ENCODE measurements at regions not wholly inside any gene's neighbourhood (a gene's known extent, or its start where the extent isn't known, plus 50 kb on each side); places are given as distances from the start of the nearest gene placed in this dataset.
"Not testable (repeated sequence)": the region's sequence is repeated elsewhere in the genome, so short reads cannot be mapped to it uniquely, and the experiment has no call there.

- no peak for DNase-seq
These were observed 54.1 kb downstream of the MAFB start for GRCh38 chr20:40634891-40635290.

GRCh38 chr20:40633123-40633850 is 55.7 kb downstream of the MAFB start:
- no peak for DNase-seq

GRCh38 chr20:40632346-40632976 is 56.6 kb downstream of the MAFB start:
- DNase-seq: no peak

GRCh38 chr20:40631119-40631631 is 57.9 kb downstream of the MAFB start:
- no peak for DNase-seq

- DNase-seq: no peak
These were observed 58.3 kb downstream of the MAFB start for GRCh38 chr20:40630713-40631112.

GRCh38 chr20:40630099-40630498 is 58.9 kb downstream of the MAFB start:
- DNase-seq: no peak

GRCh38 chr20:40628877-40629276 is 60.2 kb downstream of the MAFB start:
- no peak for DNase-seq

- not testable (repeated sequence) for DNase-seq
These were observed 70.0 kb downstream of the MAFB start for GRCh38 chr20:40619053-40619452.

GRCh38 chr20:40617594-40617993 is 71.4 kb downstream of the MAFB start:
- DNase-seq: no peak

GRCh38 chr20:40612837-40613236 is 76.2 kb downstream of the MAFB start:
- DNase-seq: no peak

- DNase-seq: no peak
These were observed 76.8 kb downstream of the MAFB start for GRCh38 chr20:40612247-40612646.

GRCh38 chr20:40610730-40611129 is 78.3 kb downstream of the MAFB start:
- DNase-seq: no peak

- peak; percentile 41 for DNase-seq
These were observed 81.1 kb downstream of the MAFB start for GRCh38 chr20:40607927-40608326.

GRCh38 chr20:40606660-40607059 is 82.4 kb downstream of the MAFB start:
- no peak for DNase-seq

GRCh38 chr20:40606237-40606636 is 82.8 kb downstream of the MAFB start:
- no peak for DNase-seq

GRCh38 chr20:40604416-40604815 is 84.6 kb downstream of the MAFB start:
- no peak for DNase-seq

GRCh38 chr20:40603057-40603651 is 85.9 kb downstream of the MAFB start:
- no peak for DNase-seq

GRCh38 chr20:40602381-40602780 is 86.7 kb downstream of the MAFB start:
- no peak for DNase-seq

- no peak for DNase-seq
These were observed 88.4 kb downstream of the MAFB start for GRCh38 chr20:40600441-40601219.

- no peak for DNase-seq
These were observed 89.0 kb downstream of the MAFB start for GRCh38 chr20:40599987-40600386.

GRCh38 chr20:40592941-40593340 is 96.1 kb downstream of the MAFB start:
- no peak for DNase-seq

GRCh38 chr20:40591536-40591935 is 97.5 kb downstream of the MAFB start:
- DNase-seq: no peak

GRCh38 chr20:40591119-40591518 is 97.9 kb downstream of the MAFB start:
- no peak for DNase-seq
